ENCODE measurements at regions not wholly inside any gene's neighbourhood (a gene's known extent, or its start where the extent isn't known, plus 50 kb on each side); places are given as distances from the start of the nearest gene placed in this dataset.

GRCh38 chr21:14716761-14717396 lies 170.8 kb upstream of the SAMSN1 start:
- no peak for DNase-seq

- DNase-seq = no peak
Observed at GRCh38 chr21:14713109-14713508, 167.0 kb upstream of the SAMSN1 start.

DNA sequence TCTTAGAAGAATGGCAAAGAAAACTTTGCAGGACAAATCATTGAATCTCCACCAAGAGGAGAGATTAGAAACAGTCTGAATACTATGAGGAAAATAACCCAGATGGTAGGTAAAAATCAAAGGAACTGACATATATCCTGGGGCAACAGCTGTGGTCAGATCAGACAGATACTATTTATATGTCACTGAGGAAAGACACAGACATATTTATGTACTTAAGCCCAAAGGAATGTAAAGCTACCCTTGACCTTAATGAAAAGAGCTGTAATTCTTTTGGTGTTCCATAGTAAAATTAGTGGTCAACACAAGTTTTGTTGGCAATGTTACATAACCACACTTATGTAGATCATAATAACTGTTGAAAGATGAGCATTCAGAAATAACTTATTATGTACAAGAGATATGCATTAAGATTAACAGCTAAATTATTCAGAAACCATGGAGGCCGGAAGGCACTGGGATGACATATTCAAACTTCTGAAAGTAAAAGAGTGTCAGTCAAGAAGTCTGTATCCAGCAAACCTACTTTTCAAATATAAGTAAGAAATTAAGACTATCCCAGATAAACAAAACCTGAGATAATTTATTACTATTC lies 166.1 kb upstream of the SAMSN1 start:
- DNase-seq = no peak

GRCh38 chr21:14711287-14711686 lies 165.2 kb upstream of the SAMSN1 start:
- no peak for DNase-seq

DNA sequence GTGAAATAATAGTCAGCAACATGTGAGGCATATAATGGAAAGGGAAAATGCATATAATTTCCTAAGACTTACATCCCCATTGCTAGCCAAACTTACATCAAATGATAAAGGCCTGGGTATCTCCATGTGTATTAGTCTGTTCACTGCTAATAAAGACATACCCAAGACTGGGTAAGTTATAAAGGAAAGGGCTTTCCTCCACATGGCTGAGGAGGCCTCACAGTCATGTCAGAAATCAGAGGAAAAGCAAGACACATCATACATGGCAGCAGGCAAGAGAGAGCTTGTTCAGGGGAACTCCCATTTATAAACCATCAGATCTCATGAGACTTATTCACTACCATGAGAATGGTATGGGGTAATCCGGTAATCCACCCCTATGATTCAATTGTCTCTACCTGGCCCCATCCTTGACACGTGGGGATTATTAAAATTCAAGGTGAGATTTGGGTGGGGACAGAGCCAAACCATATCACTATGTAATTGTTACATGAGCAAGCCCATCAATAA lies 161.5 kb upstream of the SAMSN1 start:
- DNase-seq = no peak

DNA sequence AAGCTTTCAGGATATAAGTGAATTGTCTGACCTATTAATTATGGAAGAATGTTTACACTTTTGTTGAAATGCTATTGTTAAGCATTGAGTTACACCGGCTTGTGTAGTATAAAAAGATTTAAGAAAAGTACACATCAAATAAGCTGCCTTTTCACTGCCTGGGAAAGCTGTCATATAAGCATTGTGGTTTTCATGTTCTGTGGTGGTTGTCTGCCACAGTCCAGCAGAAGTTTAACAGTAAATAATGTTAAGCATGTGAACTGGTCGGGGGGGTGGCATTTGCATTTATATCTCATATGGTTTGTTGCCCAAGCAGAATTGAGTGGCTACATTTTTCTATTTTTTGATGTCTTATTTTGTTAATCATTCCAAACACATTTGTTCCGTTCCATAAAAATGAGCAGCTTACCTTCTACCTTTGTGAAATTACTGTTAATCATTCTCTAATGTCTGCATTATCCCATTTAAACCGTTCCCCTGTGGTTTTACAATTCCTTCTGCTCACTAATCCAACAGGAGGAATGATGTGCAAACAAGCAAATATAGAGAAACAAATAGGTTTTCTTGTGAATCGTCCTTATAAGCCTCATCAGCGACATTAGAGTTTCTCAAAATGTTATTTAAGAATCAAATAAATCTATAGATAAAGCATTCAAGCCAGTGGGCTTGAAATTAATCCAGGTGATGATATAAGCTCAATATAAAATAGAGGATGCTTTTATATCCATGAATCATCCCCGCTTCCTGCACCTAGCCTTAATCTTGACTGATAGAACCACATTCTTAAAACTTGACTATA lies 160.8 kb upstream of the SAMSN1 start:
- no peak for DNase-seq

- no peak for DNase-seq
Observed at GRCh38 chr21:14699433-14700407, 153.6 kb upstream of the SAMSN1 start.

GRCh38 chr21:14697769-14698168 lies 151.7 kb upstream of the SAMSN1 start:
- DNase-seq = no peak

DNA sequence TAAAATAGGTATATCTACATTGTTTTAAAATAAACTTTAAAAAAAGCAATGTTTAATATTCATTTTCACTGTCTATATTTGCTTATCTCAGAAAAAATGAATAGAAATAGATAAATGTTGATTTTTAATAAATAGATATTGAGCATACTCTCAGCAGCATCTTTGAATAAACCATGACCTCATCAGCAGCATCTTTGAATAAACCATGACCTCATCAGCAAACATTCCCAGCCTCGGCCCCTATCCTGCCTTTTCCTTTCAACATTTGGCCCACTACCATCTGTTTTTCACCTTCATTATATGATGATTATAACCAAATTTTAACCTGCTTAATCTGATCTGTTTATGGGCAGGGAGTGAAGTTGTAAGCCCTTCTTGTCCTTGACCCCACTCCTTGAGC lies 148.7 kb upstream of the SAMSN1 start:
- no peak for DNase-seq

DNA sequence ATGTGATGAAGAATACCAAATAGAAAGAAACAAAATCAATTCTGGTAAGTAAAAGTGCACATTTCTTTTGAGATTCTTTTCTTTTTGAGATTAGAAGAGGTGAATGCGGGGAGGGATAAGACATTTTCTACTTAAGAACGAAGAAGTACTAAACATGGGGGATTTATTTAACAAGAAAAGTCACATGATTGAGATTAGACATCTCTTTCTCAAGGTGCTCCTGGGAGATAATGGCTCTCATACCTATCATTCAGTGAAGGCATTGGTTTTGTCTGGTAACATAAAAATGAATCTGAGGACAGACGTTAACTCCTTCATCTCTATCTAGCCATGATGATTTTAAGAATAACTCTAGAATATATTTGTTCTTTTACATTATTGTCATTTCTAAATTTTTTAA lies 147.9 kb upstream of the SAMSN1 start:
- no peak for DNase-seq

DNA sequence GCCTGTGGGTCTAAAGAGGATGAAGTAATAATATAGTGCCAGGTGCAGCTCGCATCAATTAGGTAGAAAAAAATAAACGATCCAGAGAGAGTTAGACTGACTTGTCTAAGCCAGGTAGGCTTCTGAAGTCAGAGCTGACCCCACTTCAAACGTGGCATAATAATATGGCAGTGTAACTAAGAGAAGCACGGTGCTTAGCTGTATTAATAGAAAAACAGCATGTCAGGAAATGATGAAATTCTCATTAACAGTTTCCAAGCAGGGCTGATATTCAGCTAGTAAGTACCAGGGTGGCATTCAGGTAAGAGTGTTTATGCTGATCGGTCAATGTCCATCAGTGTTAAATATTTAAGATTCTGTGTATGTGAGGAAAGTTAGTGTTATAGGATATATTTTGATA lies 145.8 kb upstream of the SAMSN1 start:
- no peak for DNase-seq

DNA sequence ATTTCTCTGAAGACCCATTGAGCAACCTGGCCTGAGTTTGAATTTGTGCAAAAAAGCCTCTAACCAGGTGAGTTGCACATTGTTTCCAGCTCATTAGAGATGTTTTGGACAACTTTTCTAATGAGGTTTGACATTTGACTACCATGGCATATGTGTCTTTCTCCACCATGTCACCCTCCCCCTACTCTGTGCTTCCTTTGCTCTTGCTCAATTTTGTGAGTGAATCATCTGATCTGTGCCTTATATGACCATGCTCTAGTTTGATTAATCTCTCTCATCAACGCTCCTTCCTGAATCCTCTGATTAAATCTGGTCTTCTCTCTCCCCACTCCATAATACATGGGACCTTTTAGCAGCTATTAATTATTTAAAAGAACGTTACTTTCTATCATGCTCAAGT lies 144.8 kb upstream of the SAMSN1 start:
- no peak for DNase-seq

- no peak for DNase-seq
Observed at GRCh38 chr21:14688936-14689335, 142.8 kb upstream of the SAMSN1 start.

DNA sequence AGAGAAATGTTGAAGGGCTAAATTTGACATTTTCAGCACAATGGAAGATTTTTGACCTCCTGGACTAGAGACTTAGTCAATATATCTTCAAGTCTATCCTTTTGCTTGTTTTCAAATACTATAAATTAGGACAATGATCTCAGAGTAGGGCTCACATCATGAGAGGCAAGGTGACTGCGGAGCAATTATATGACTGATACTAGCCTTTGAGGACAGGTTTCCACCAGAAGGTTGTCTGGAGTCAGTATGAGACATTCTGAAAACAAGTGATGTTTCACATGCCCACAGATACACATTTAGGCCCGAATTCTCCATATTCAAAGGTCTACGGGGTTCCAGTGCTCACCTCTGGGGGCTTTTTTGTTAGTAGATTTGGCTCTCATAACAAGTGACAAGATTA lies 142.3 kb upstream of the SAMSN1 start:
- no peak for DNase-seq

- DNase-seq = no peak
Observed at GRCh38 chr21:14687268-14687625, 141.1 kb upstream of the SAMSN1 start.

DNA sequence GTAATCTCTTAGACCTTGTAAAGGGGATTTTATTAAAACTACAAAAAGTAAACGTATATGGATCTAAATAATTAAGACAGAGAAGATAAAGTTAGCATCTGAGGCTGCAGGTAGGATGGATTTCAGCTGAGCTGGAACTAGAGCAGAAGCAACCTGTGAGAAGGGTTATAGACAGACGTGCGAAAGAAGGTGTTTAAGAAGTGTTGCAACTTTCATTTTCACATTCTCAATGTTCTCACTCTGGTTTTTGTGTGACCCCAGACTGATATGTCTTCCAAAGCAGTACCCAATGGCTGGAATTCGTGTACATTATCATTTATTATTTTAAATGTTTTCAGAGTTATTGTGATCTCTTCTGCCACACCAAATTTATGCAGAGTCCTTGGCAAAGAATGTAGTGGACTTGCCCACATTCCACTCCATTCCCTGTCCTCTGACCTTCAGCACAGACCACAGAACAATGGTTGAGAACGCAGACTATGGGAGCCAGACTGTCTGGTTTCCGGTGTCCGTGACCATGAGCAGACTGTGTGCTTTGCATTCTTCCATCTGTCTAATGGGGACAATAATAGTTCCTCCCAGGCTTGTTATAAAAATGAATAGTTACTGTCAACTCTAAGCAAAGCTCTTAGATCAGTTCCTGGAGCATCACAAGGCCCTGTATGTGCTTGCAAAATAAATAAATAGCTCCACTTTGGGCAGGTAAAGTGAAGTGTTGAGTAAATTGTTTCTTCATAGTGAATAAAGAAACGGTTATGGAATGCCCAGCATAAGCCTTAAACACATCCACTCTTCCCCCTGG lies 140.6 kb upstream of the SAMSN1 start:
- no peak for DNase-seq

- no peak for DNase-seq
Observed at GRCh38 chr21:14685568-14685967, 139.5 kb upstream of the SAMSN1 start.

- no peak for DNase-seq
Observed at GRCh38 chr21:14684071-14684470, 138.0 kb upstream of the SAMSN1 start.

DNA sequence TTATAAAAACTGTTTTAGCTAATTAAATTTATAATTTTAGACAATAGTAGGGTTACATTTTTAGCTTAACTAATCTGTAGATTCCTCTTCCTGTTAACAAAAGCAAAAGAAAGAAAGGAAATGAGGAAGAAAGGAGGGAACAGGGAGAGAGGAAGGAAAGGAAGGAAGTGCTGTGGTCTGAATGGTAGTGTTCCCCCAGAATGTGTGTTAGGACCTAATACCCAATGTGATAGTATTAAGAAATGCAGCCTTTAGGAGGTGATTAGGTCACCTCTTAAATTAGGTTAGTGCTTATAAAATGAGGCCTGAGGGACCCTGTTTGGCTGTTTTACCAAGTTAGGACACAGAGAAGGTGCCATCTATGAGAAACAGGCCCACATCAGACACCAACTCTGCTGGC lies 136.9 kb upstream of the SAMSN1 start:
- no peak for DNase-seq

- no peak for DNase-seq
Observed at GRCh38 chr21:14678973-14679574, 133.0 kb upstream of the SAMSN1 start.

GRCh38 chr21:14677639-14678179 lies 131.6 kb upstream of the SAMSN1 start:
- no peak for DNase-seq
